Keratinocyte (primary cell): ENCODE measurements at regions not wholly inside any gene's neighbourhood (a gene's known extent, or its start where the extent isn't known, plus 50 kb on each side); places are given as distances from the start of the nearest gene placed in this dataset.
"Not testable (repeated sequence)": the region's sequence is repeated elsewhere in the genome, so short reads cannot be mapped to it uniquely, and the experiment has no call there.

Experiments
- DNase-seq: peaks from one replicate; pipeline ENCODE4 v3.0.0-alpha.2; 2011; ENCODE audit warnings: low read depth, missing footprints, low spot score
- FAIRE-seq: peaks from 2 replicates; lab custom pipeline; 2011; peaks lifted over from hg19 to GRCh38; lab: Jason Lieb, UNC
- H2AFZ ChIP-seq: 2 replicates; pipeline ENCODE4 v1.6.0; 2012; ENCODE audit warnings: low read length, control low read depth, inconsistent platforms; ENCODE audit not compliant: control insufficient read depth
- H3K27ac ChIP-seq: 2 replicates; pipeline ENCODE4 v1.5.1; 2011; ENCODE audit warnings: low read length; ENCODE audit not compliant: control insufficient read depth, insufficient read depth
- H3K27me3 ChIP-seq: 3 replicates; pipeline ENCODE4 v1.6.0; 2011; ENCODE audit warnings: low read length; ENCODE audit not compliant: control insufficient read depth, insufficient read depth; ENCODE audit errors: extremely low read depth
- H3K36me3 ChIP-seq, 2 experiments: 2 replicates in 1 of 2; 3 replicates in 1 of 2; pipeline ENCODE4 v1.5.1; 2011; ENCODE audit warnings: low read length in 2 of 2, mild to moderate bottlenecking in 1 of 2; ENCODE audit not compliant: control insufficient read depth in 2 of 2, insufficient read depth in 2 of 2; ENCODE audit errors: extremely low read depth in 1 of 2
- H3K4me1 ChIP-seq: 3 replicates; pipeline ENCODE4 v1.5.1; 2011; ENCODE audit warnings: low read length; ENCODE audit not compliant: control insufficient read depth, insufficient read depth; ENCODE audit errors: extremely low read depth
- H3K4me2 ChIP-seq: 3 replicates; pipeline ENCODE4 v1.6.0; 2011; ENCODE audit warnings: low read depth, low read length; ENCODE audit not compliant: control insufficient read depth, insufficient read depth; ENCODE audit errors: extremely low read depth
- H3K4me3 ChIP-seq, 3 experiments: fragments of 200-600 bp in 1 of 3; sonication (generic) in 1 of 3; 2 replicates in 2 of 3; 3 replicates in 1 of 3; pipeline ENCODE4 v1.5.1; 2011 to 2016; ENCODE audit warnings: low read length in 3 of 3, mild to moderate bottlenecking in 3 of 3, control low read depth in 2 of 3, inconsistent platforms in 1 of 3, low read depth in 1 of 3, mixed read lengths in 1 of 3, mixed run types in 1 of 3, moderate library complexity in 1 of 3; ENCODE audit not compliant: control insufficient read depth in 2 of 3, insufficient read depth in 2 of 3; ENCODE audit errors: extremely low read depth in 1 of 3
- H3K79me2 ChIP-seq: 2 replicates; pipeline ENCODE4 v1.6.0; 2012; ENCODE audit warnings: low read length; ENCODE audit not compliant: control insufficient read depth, insufficient read depth
- H3K9ac ChIP-seq: 3 replicates; pipeline ENCODE4 v1.6.0; 2011; ENCODE audit warnings: low read length; ENCODE audit not compliant: control insufficient read depth, insufficient read depth; ENCODE audit errors: extremely low read depth
- H3K9me1 ChIP-seq: 3 replicates; pipeline ENCODE4 v1.6.0; 2011; ENCODE audit warnings: low read length; ENCODE audit not compliant: control insufficient read depth, insufficient read depth; ENCODE audit errors: extremely low read depth
- H3K9me3 ChIP-seq: 2 replicates; pipeline ENCODE4 v1.5.1; 2012; ENCODE audit warnings: low read depth, low read length; ENCODE audit not compliant: control insufficient read depth
- H4K20me1 ChIP-seq: 3 replicates; pipeline ENCODE4 v1.6.0; 2011; ENCODE audit warnings: low read length; ENCODE audit not compliant: control insufficient read depth, insufficient read depth; ENCODE audit errors: extremely low read depth
- EZH2 ChIP-seq: IDR thresholded peaks from one replicate; pipeline ENCODE4 v1.6.1; 2012; ENCODE audit warnings: inconsistent platforms, mild to moderate bottlenecking, low read length, moderate library complexity
- dilution Hi-C: fragments of 300-500 bp; cut with MboI; formaldehyde crosslinking; loops from one replicate; pipeline ENCODE4 v1.7.0; 2020; ENCODE audit warnings: low sequenced_read_pairs; ENCODE audit not compliant: extremely low pct_ligation_motif_present
- TF ChIP-seq, protein P1 (sequence below), 3 experiments: IDR thresholded peaks in 1 of 3; conservative IDR thresholded peaks in 1 of 3; optimal IDR thresholded peaks in 1 of 3; 2 replicates in 2 of 3; 3 replicates in 1 of 3; pipeline versions ENCODE3 to v1.5.1; 2011; ENCODE audit warnings: low read length in 3 of 3, mild to moderate bottlenecking in 3 of 3, moderate library complexity in 2 of 3, control low read depth in 1 of 3, inconsistent platforms in 1 of 3; ENCODE audit not compliant: insufficient read depth in 2 of 3; ENCODE audit errors: extremely low read depth in 1 of 3

DNA sequence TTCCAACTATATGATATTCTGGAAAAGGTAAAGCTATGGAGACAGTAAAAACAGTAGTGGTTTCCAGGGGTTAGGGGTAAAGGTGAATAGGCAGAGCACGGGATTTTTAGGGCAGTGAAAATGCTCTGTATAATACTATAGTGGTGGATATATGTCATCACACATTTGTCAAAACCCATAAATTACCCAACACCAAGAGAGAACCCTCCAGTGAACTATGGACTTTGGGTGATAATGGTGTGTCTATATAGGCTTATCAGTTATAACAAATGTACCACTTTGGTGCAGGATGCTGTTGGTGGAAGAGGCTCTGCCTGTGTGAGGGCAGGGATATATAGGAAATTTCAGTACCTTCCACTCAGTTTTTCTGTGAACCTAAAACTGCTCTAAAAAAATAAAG, 149.9 kb downstream of the GPX5 start:
- Histone ChIP-seq H2AFZ (no peak overlapping the region), H3K79me2 (no peaks in the 10 kb centered on the region), H3K36me3 (no peaks in the 10 kb centered on the region), H3K9me1 (no peaks in the 10 kb centered on the region), H3K9me3 (no peaks in the 10 kb centered on the region), H3K27me3 (peaks cover 6% of the 10 kb centered on the region), H4K20me1 (no peaks in the 10 kb centered on the region), H3K4me3 (no peak overlapping the region), H3K4me1 (peaks cover 7% of the 10 kb centered on the region), H3K4me2 (no peak overlapping the region), H3K27ac (no peak overlapping the region), H3K9ac (no peak overlapping the region)
- no peak for TF ChIP-seq EZH2
- TF ChIP-seq, protein P1, sequence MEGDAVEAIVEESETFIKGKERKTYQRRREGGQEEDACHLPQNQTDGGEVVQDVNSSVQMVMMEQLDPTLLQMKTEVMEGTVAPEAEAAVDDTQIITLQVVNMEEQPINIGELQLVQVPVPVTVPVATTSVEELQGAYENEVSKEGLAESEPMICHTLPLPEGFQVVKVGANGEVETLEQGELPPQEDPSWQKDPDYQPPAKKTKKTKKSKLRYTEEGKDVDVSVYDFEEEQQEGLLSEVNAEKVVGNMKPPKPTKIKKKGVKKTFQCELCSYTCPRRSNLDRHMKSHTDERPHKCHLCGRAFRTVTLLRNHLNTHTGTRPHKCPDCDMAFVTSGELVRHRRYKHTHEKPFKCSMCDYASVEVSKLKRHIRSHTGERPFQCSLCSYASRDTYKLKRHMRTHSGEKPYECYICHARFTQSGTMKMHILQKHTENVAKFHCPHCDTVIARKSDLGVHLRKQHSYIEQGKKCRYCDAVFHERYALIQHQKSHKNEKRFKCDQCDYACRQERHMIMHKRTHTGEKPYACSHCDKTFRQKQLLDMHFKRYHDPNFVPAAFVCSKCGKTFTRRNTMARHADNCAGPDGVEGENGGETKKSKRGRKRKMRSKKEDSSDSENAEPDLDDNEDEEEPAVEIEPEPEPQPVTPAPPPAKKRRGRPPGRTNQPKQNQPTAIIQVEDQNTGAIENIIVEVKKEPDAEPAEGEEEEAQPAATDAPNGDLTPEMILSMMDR (optimal IDR thresholded peaks at IDR 0.05 in 1 of 3, IDR thresholded peaks at IDR 0.05 in 1 of 3, conservative IDR thresholded peaks at IDR 0.05 in 1 of 3; ENCODE audit: extremely low read depth in 1 of 3, insufficient read depth in 2 of 3, low read length in 3 of 3): no peak
- DNase-seq (no peak), FAIRE-seq (no peak)
- dilution Hi-C loops: no loop called here

- Histone ChIP-seq H3K36me3 (no peaks in the 10 kb centered on the region), H3K27ac (no peak overlapping the region), H3K27me3 (peaks cover 18% of the 10 kb centered on the region), H3K4me1 (peaks cover 9% of the 10 kb centered on the region), H3K9me3 (no peaks in the 10 kb centered on the region), H2AFZ (no peak overlapping the region), H3K9me1 (no peaks in the 10 kb centered on the region), H4K20me1 (no peaks in the 10 kb centered on the region), H3K4me3 (no peak overlapping the region), H3K79me2 (no peaks in the 10 kb centered on the region), H3K4me2 (no peak overlapping the region), H3K9ac (no peak overlapping the region)
- no peak for FAIRE-seq
- dilution Hi-C loops: no loop called here
- no peak for DNase-seq
- TF ChIP-seq, protein P1 (optimal IDR thresholded peaks at IDR 0.05 in 1 of 3, IDR thresholded peaks at IDR 0.05 in 1 of 3, conservative IDR thresholded peaks at IDR 0.05 in 1 of 3; ENCODE audit: extremely low read depth in 1 of 3, insufficient read depth in 2 of 3, low read length in 3 of 3): no peak
- TF ChIP-seq EZH2: no peak
Observed at GRCh38 chr6:28682542-28682941, 156.9 kb downstream of the GPX5 start.

DNA sequence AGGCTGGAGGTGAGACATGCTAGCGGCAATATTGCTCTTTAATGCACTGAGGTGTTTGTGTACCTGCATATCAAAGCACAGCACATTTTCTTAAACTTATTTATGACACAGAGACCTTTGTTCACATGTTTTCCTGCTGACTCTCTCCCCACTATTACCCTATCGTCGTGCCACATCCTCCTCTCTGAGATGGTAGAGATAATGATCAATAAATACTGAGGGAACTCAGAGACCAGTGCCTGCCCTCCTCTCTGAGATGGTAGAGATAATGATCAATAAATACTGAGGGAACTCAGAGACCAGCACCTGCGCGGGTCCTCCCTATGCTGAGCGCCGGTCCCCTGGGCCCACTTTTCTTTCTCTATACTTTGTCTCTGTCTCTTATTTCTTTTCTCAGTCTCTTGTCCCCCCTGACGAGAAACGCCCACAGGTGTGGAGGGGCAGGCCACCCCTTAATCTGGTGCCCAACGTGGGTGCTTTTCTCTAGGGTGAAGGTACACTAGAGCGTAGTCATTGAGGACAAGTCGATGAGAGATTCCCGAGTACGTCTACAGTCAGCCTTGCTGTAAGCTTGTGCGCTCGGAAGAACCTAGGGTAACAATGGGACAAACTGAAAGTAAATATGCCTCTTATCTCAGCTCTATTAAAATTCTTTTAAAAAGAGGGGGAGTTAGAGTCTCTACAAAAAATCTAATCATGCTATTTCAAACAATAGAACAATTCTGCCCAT, 157.4 kb downstream of the GPX5 start:
- H3K36me3 ChIP-seq, H3K9me1 ChIP-seq, H3K9me3 ChIP-seq, H3K27ac ChIP-seq, dilution Hi-C loops, DNase-seq, H3K79me2 ChIP-seq, H3K4me3 ChIP-seq, H3K4me1 ChIP-seq, H4K20me1 ChIP-seq, H3K9ac ChIP-seq, FAIRE-seq, H2AFZ ChIP-seq, H3K4me2 ChIP-seq: not testable (repeated sequence)
- H3K27me3 ChIP-seq: peaks cover 15% of the 10 kb centered on the region
